HG03060 (cell line): ENCODE measurements at regions not wholly inside any gene's neighbourhood (a gene's known extent, or its start where the extent isn't known, plus 50 kb on each side); places are given as distances from the start of the nearest gene placed in this dataset.

ENCODE experiments used
- ATAC-seq: cut with Tn5 transposase; IDR thresholded peaks from one replicate; pipeline ENCODE4 v1.9.1; 2021; ENCODE audit warnings: low read depth, moderate number of reproducible peaks; ENCODE audit not compliant: unreplicated experiment

GRCh38 chr12:75844049-75844770 lies 187.4 kb downstream of the PHLDA1 start:
- ATAC-seq, result no peak

GRCh38 chr12:75842090-75842489 lies 189.5 kb downstream of the PHLDA1 start:
- no peak for ATAC-seq

GRCh38 chr12:75840994-75841355 lies 190.6 kb downstream of the PHLDA1 start:
- no peak for ATAC-seq

- no peak for ATAC-seq
These were observed 193.3 kb downstream of the PHLDA1 start for GRCh38 chr12:75838309-75838708.

- ATAC-seq, result no peak
These were observed 193.9 kb downstream of the PHLDA1 start for GRCh38 chr12:75837700-75838099.

GRCh38 chr12:75836533-75836932 lies 195.0 kb downstream of the PHLDA1 start:
- no peak for ATAC-seq

- ATAC-seq, result no peak
These were observed 197.0 kb downstream of the PHLDA1 start for GRCh38 chr12:75834591-75834990.

- no peak for ATAC-seq
These were observed 198.3 kb downstream of the PHLDA1 start for GRCh38 chr12:75833268-75833667.

GRCh38 chr12:75831402-75831801 lies 200.2 kb downstream of the PHLDA1 start:
- no peak for ATAC-seq

- ATAC-seq, result no peak
These were observed 204.5 kb downstream of the PHLDA1 start for GRCh38 chr12:75827061-75827460.

- ATAC-seq, result no peak
These were observed 205.9 kb downstream of the PHLDA1 start for GRCh38 chr12:75825686-75826085.

GRCh38 chr12:75823475-75823874 lies 208.1 kb downstream of the PHLDA1 start:
- ATAC-seq, result no peak

GRCh38 chr12:75822416-75822815 lies 209.2 kb downstream of the PHLDA1 start:
- ATAC-seq, result no peak

GRCh38 chr12:75820848-75821578 lies 210.6 kb downstream of the PHLDA1 start:
- ATAC-seq, result no peak

GRCh38 chr12:75820071-75820470 lies 211.5 kb downstream of the PHLDA1 start:
- no peak for ATAC-seq

GRCh38 chr12:75819512-75819911 lies 212.1 kb downstream of the PHLDA1 start:
- ATAC-seq, result no peak

GRCh38 chr12:75818863-75819262 lies 212.7 kb downstream of the PHLDA1 start:
- no peak for ATAC-seq

GRCh38 chr12:75816897-75817296 lies 214.7 kb downstream of the PHLDA1 start:
- no peak for ATAC-seq

- no peak for ATAC-seq
These were observed 215.8 kb downstream of the PHLDA1 start for GRCh38 chr12:75815756-75816155.

- ATAC-seq, result no peak
These were observed 216.5 kb downstream of the PHLDA1 start for GRCh38 chr12:75814851-75815754.

- no peak for ATAC-seq
These were observed 218.5 kb downstream of the PHLDA1 start for GRCh38 chr12:75813072-75813471.
